ENCODE measurements at regions not wholly inside any gene's neighbourhood (a gene's known extent, or its start where the extent isn't known, plus 50 kb on each side); places are given as distances from the start of the nearest gene placed in this dataset.

- Histone ChIP-seq H2BK5ac (ENCODE audit: low read length) (no peak overlapping the region), H2AK5ac (ENCODE audit: low read depth, low read length) (no peak overlapping the region), H3K18ac (ENCODE audit: low read length) (no peak overlapping the region), H2BK12ac (ENCODE audit: low read length) (no peak overlapping the region), H3K9me3 (replicated peaks in 1 of 2; ENCODE audit: control insufficient read depth in 2 of 2, insufficient read depth in 1 of 2, low read depth in 1 of 2, low read length in 2 of 2) (no peaks in the 10 kb centered on the region), H3K79me1 (ENCODE audit: low read depth, low read length) (no peaks in the 10 kb centered on the region), H3K4me3 (ENCODE audit: low read length in 2 of 2) (no peak overlapping the region), H3K4me2 (ENCODE audit: insufficient read depth, low read length, poor library complexity, severe bottlenecking) (no peak overlapping the region), H3K4ac (ENCODE audit: low read length) (no peak overlapping the region), H2BK120ac (ENCODE audit: low read depth, low read length) (no peak overlapping the region), H3K27me3 (ENCODE audit: control insufficient read depth in 3 of 3, insufficient read depth in 3 of 3, low read depth in 1 of 3, low read length in 3 of 3) (peaks cover 0 to 7% (median 2%) of the 10 kb centered on the region in 3 experiments), H3K27ac (replicated peaks; ENCODE audit: low read length) (no peak overlapping the region), H3K23ac (ENCODE audit: low read depth, low read length, poor library complexity) (no peak overlapping the region), H4K8ac (ENCODE audit: low read depth, low read length) (no peak overlapping the region), H4K91ac (ENCODE audit: low read depth, low read length, poor library complexity) (no peak overlapping the region), H3K9ac (ENCODE audit: low read depth, low read length, poor library complexity) (no peak overlapping the region), H3K36me3 (replicated peaks in 1 of 2; ENCODE audit: control insufficient read depth in 2 of 2, insufficient read depth in 2 of 2, low read length in 2 of 2) (no peaks in the 10 kb centered on the region), H3K4me1 (ENCODE audit: control insufficient read depth in 2 of 2, insufficient read depth in 1 of 2, low read depth in 1 of 2, low read length in 2 of 2) (peaks cover 0 to 8% of the 10 kb centered on the region in 2 donors), H2AFZ (ENCODE audit: low read length) (no peak overlapping the region), H2BK15ac (ENCODE audit: low read length) (no peak overlapping the region), H3K14ac (ENCODE audit: low read length) (no peak overlapping the region)
- DNase-seq (ENCODE audit: low spot score), result no peak
- no CpG with 5 or more reads among the region's 2 CpGs for whole genome bisulfite sequencing, 2 donors (ENCODE audit: extremely low coverage in 2 of 2, insufficient read length in 2 of 2, insufficient replicate concordance in 1 of 2)
These were observed 60.5 kb upstream of the RAPGEF1 start for GRCh38 chr9:131800366-131800765.

- no peak overlapping the region for H3K14ac ChIP-seq (ENCODE audit: low read length)
- no peak overlapping the region for H3K4me2 ChIP-seq (ENCODE audit: insufficient read depth, low read length, poor library complexity, severe bottlenecking)
- no peak overlapping the region for H3K4me3 ChIP-seq (ENCODE audit: low read length in 2 of 2)
- H3K4me1 ChIP-seq (ENCODE audit: control insufficient read depth in 2 of 2, insufficient read depth in 1 of 2, low read depth in 1 of 2, low read length in 2 of 2), result peaks cover 0 to 12% of the 10 kb centered on the region in 2 donors
- no peak overlapping the region for H2AK5ac ChIP-seq (ENCODE audit: low read depth, low read length)
- H4K8ac ChIP-seq (ENCODE audit: low read depth, low read length), result no peak overlapping the region
- no peak overlapping the region for H3K23ac ChIP-seq (ENCODE audit: low read depth, low read length, poor library complexity)
- H2BK5ac ChIP-seq (ENCODE audit: low read length), result no peak overlapping the region
- no peak overlapping the region for H3K18ac ChIP-seq (ENCODE audit: low read length)
- H2BK12ac ChIP-seq (ENCODE audit: low read length), result no peak overlapping the region
- no peak overlapping the region for H2BK120ac ChIP-seq (ENCODE audit: low read depth, low read length)
- WGBS, 2 donors (ENCODE audit: extremely low coverage in 2 of 2, insufficient read length in 2 of 2, insufficient replicate concordance in 1 of 2), result no CpG with 5 or more reads among the region's 8 CpGs
- H2BK15ac ChIP-seq (ENCODE audit: low read length), result no peak overlapping the region
- peaks cover 0 to 18% (median 2%) of the 10 kb centered on the region in 3 experiments for H3K27me3 ChIP-seq (ENCODE audit: control insufficient read depth in 3 of 3, insufficient read depth in 3 of 3, low read depth in 1 of 3, low read length in 3 of 3)
- H3K79me1 ChIP-seq (ENCODE audit: low read depth, low read length), result no peaks in the 10 kb centered on the region
- H2AFZ ChIP-seq (ENCODE audit: low read length), result no peak overlapping the region
- no peaks in the 10 kb centered on the region for H3K9me3 ChIP-seq (replicated peaks in 1 of 2; ENCODE audit: control insufficient read depth in 2 of 2, insufficient read depth in 1 of 2, low read depth in 1 of 2, low read length in 2 of 2)
- peak; percentile 85 for DNase-seq (ENCODE audit: low spot score)
- no peak overlapping the region for H3K9ac ChIP-seq (ENCODE audit: low read depth, low read length, poor library complexity)
- no peak overlapping the region for H3K4ac ChIP-seq (ENCODE audit: low read length)
- H4K91ac ChIP-seq (ENCODE audit: low read depth, low read length, poor library complexity), result no peak overlapping the region
- H3K27ac ChIP-seq (replicated peaks; ENCODE audit: low read length), result no peak overlapping the region
- H3K36me3 ChIP-seq (replicated peaks in 1 of 2; ENCODE audit: control insufficient read depth in 2 of 2, insufficient read depth in 2 of 2, low read length in 2 of 2), result no peaks in the 10 kb centered on the region
These were observed 59.4 kb upstream of the RAPGEF1 start for GRCh38 chr9:131799177-131799823.

GRCh38 chr9:131798246-131798645 lies 58.4 kb upstream of the RAPGEF1 start:
- Histone ChIP-seq H3K36me3 (replicated peaks in 1 of 2; ENCODE audit: control insufficient read depth in 2 of 2, insufficient read depth in 2 of 2, low read length in 2 of 2) (no peaks in the 10 kb centered on the region), H3K4me2 (ENCODE audit: insufficient read depth, low read length, poor library complexity, severe bottlenecking) (no peak overlapping the region), H2BK15ac (ENCODE audit: low read length) (no peak overlapping the region), H2BK120ac (ENCODE audit: low read depth, low read length) (no peak overlapping the region), H3K9me3 (replicated peaks in 1 of 2; ENCODE audit: control insufficient read depth in 2 of 2, insufficient read depth in 1 of 2, low read depth in 1 of 2, low read length in 2 of 2) (no peaks in the 10 kb centered on the region), H4K8ac (ENCODE audit: low read depth, low read length) (no peak overlapping the region), H2BK5ac (ENCODE audit: low read length) (no peak overlapping the region), H3K23ac (ENCODE audit: low read depth, low read length, poor library complexity) (no peak overlapping the region), H3K4ac (ENCODE audit: low read length) (no peak overlapping the region), H2AK5ac (ENCODE audit: low read depth, low read length) (no peak overlapping the region), H4K91ac (ENCODE audit: low read depth, low read length, poor library complexity) (no peak overlapping the region), H3K4me3 (ENCODE audit: low read length in 2 of 2) (no peak overlapping the region), H2AFZ (ENCODE audit: low read length) (no peak overlapping the region), H3K4me1 (ENCODE audit: control insufficient read depth in 2 of 2, insufficient read depth in 1 of 2, low read depth in 1 of 2, low read length in 2 of 2) (peaks cover 0 to 15% of the 10 kb centered on the region in 2 donors), H2BK12ac (ENCODE audit: low read length) (no peak overlapping the region), H3K9ac (ENCODE audit: low read depth, low read length, poor library complexity) (no peak overlapping the region), H3K79me1 (ENCODE audit: low read depth, low read length) (no peaks in the 10 kb centered on the region), H3K14ac (ENCODE audit: low read length) (no peak overlapping the region), H3K27ac (replicated peaks; ENCODE audit: low read length) (no peak overlapping the region), H3K27me3 (ENCODE audit: control insufficient read depth in 3 of 3, insufficient read depth in 3 of 3, low read depth in 1 of 3, low read length in 3 of 3) (peaks cover 0 to 28% (median 2%) of the 10 kb centered on the region in 3 experiments), H3K18ac (ENCODE audit: low read length) (no peak overlapping the region)
- DNase-seq (ENCODE audit: low spot score), result no peak
- no CpG with 5 or more reads among the region's 7 CpGs for WGBS, 2 donors (ENCODE audit: extremely low coverage in 2 of 2, insufficient read length in 2 of 2, insufficient replicate concordance in 1 of 2)

GRCh38 chr9:131794393-131794792 lies 54.5 kb upstream of the RAPGEF1 start:
- peaks cover 0 to 15% of the 10 kb centered on the region in 2 donors for H3K4me1 ChIP-seq (ENCODE audit: control insufficient read depth in 2 of 2, insufficient read depth in 1 of 2, low read depth in 1 of 2, low read length in 2 of 2)
- H3K4me2 ChIP-seq (ENCODE audit: insufficient read depth, low read length, poor library complexity, severe bottlenecking), result no peak overlapping the region
- H3K9ac ChIP-seq (ENCODE audit: low read depth, low read length, poor library complexity), result no peak overlapping the region
- H3K4me3 ChIP-seq (ENCODE audit: low read length in 2 of 2), result no peak overlapping the region
- H2BK5ac ChIP-seq (ENCODE audit: low read length), result no peak overlapping the region
- H2AFZ ChIP-seq (ENCODE audit: low read length), result no peak overlapping the region
- WGBS, 2 donors (ENCODE audit: extremely low coverage in 2 of 2, insufficient read length in 2 of 2, insufficient replicate concordance in 1 of 2), result no CpG with 5 or more reads among the region's 15 CpGs
- H3K9me3 ChIP-seq (replicated peaks in 1 of 2; ENCODE audit: control insufficient read depth in 2 of 2, insufficient read depth in 1 of 2, low read depth in 1 of 2, low read length in 2 of 2), result no peaks in the 10 kb centered on the region
- no peak overlapping the region for H4K8ac ChIP-seq (ENCODE audit: low read depth, low read length)
- no peak for DNase-seq (ENCODE audit: low spot score)
- no peak overlapping the region for H3K4ac ChIP-seq (ENCODE audit: low read length)
- no peak overlapping the region for H2BK15ac ChIP-seq (ENCODE audit: low read length)
- no peaks in the 10 kb centered on the region for H3K79me1 ChIP-seq (ENCODE audit: low read depth, low read length)
- no peak overlapping the region for H3K23ac ChIP-seq (ENCODE audit: low read depth, low read length, poor library complexity)
- H3K27me3 ChIP-seq (ENCODE audit: control insufficient read depth in 3 of 3, insufficient read depth in 3 of 3, low read depth in 1 of 3, low read length in 3 of 3), result peaks cover 0 to 38% (median 0%) of the 10 kb centered on the region in 3 experiments
- H2BK12ac ChIP-seq (ENCODE audit: low read length), result no peak overlapping the region
- H3K27ac ChIP-seq (replicated peaks; ENCODE audit: low read length), result no peak overlapping the region
- H3K14ac ChIP-seq (ENCODE audit: low read length), result no peak overlapping the region
- H3K36me3 ChIP-seq (replicated peaks in 1 of 2; ENCODE audit: control insufficient read depth in 2 of 2, insufficient read depth in 2 of 2, low read length in 2 of 2), result no peaks in the 10 kb centered on the region
- H2AK5ac ChIP-seq (ENCODE audit: low read depth, low read length), result no peak overlapping the region
- no peak overlapping the region for H3K18ac ChIP-seq (ENCODE audit: low read length)
- no peak overlapping the region for H4K91ac ChIP-seq (ENCODE audit: low read depth, low read length, poor library complexity)
- no peak overlapping the region for H2BK120ac ChIP-seq (ENCODE audit: low read depth, low read length)
